OCI-LY7 (cell line): ENCODE measurements at regions not wholly inside any gene's neighbourhood (a gene's known extent, or its start where the extent isn't known, plus 50 kb on each side); places are given as distances from the start of the nearest gene placed in this dataset.

ENCODE experiments used
- EZH2phosphoT487 ChIP-seq: fragments of 200-600 bp; sonication (generic); IDR thresholded peaks from 2 replicates; pipeline ENCODE4 v1.6.1; 2018; ENCODE audit warnings: low read depth, borderline replicate concordance, mild to moderate bottlenecking, mixed run types, antibody characterized with exemption, low read length, moderate library complexity, mixed read lengths
- TF ChIP-seq, protein P1 (sequence below): fragments of 200-600 bp; sonication (generic); conservative IDR thresholded peaks from 2 replicates; pipeline ENCODE4 v1.5.1; 2014; ENCODE audit warnings: mild to moderate bottlenecking, antibody characterized with exemption, low read length, moderate library complexity, mixed read lengths

DNA sequence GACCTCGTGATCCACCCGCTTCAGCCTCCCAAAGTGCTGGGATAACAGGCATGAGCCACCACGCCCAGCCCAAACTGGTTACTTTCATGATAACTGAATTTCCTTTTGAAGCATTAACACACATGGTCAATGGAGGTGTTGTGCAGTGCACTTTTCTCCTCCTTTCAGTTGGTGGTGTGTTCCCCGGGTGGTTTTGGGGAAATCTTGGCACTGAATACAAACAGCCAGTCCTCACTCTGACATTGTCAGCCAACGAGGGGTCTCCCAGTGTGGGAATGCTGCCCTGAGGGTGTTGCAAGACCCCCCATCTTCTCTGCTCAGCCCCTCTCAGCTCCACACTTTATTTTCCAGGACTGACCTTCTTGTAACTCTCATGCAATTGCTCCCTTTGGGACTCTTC, 70.5 kb downstream of the SOX9 start:
- TF ChIP-seq, protein P1, sequence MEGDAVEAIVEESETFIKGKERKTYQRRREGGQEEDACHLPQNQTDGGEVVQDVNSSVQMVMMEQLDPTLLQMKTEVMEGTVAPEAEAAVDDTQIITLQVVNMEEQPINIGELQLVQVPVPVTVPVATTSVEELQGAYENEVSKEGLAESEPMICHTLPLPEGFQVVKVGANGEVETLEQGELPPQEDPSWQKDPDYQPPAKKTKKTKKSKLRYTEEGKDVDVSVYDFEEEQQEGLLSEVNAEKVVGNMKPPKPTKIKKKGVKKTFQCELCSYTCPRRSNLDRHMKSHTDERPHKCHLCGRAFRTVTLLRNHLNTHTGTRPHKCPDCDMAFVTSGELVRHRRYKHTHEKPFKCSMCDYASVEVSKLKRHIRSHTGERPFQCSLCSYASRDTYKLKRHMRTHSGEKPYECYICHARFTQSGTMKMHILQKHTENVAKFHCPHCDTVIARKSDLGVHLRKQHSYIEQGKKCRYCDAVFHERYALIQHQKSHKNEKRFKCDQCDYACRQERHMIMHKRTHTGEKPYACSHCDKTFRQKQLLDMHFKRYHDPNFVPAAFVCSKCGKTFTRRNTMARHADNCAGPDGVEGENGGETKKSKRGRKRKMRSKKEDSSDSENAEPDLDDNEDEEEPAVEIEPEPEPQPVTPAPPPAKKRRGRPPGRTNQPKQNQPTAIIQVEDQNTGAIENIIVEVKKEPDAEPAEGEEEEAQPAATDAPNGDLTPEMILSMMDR, result no peak
- no peak for TF ChIP-seq EZH2phosphoT487
